Psoas muscle (tissue), 7 donors: ENCODE measurements at regions not wholly inside any gene's neighbourhood (a gene's known extent, or its start where the extent isn't known, plus 50 kb on each side); places are given as distances from the start of the nearest gene placed in this dataset.

Experiments
- ATAC-seq, 4 donors: fragments of 200-7000 bp; cut with Tn5 transposase; one replicate each; pipeline ENCODE4 v1.9.1; 2020; ENCODE audit warnings: moderate library complexity in 3 of 4, mild to moderate bottlenecking in 2 of 4
- DNase-seq, 2 donors: peaks; one replicate each; pipeline ENCODE4 v3.0.0-alpha.2; 2020
- H3K27ac ChIP-seq: fragments of 200-600 bp; one replicate; pipeline ENCODE4 v1.8.0; 2022
- H3K27me3 ChIP-seq, 3 donors: fragments of 200-600 bp in 1 of 3; one replicate each; pipeline versions ENCODE4 v1.6.1 to v1.8.0; 2013 to 2022; ENCODE audit warnings: low read length in 2 of 3, mild to moderate bottlenecking in 2 of 3, moderate library complexity in 1 of 3; ENCODE audit not compliant: insufficient read depth in 3 of 3
- H3K36me3 ChIP-seq, 2 donors: fragments of 200-600 bp in 1 of 2; one replicate each; pipeline versions ENCODE4 v1.6.1 to v1.8.0; 2013 to 2022; ENCODE audit warnings: low read depth in 1 of 2, mild to moderate bottlenecking in 1 of 2, moderate library complexity in 1 of 2; ENCODE audit not compliant: insufficient read depth in 1 of 2
- H3K4me1 ChIP-seq: fragments of 200-600 bp; one replicate; pipeline ENCODE4 v1.8.0; 2022
- H3K4me3 ChIP-seq: fragments of 200-600 bp; one replicate; pipeline ENCODE4 v1.8.0; 2022; ENCODE audit warnings: mild to moderate bottlenecking
- H3K9me3 ChIP-seq: fragments of 200-600 bp; one replicate; pipeline ENCODE4 v1.8.0; 2022
- CTCF ChIP-seq: fragments of 200-600 bp; IDR thresholded peaks from one replicate; pipeline ENCODE4 v1.8.0; 2022; ENCODE audit warnings: antibody characterized with exemption
- WGBS, 3 donors: extraction: QIAGEN DNeasy Blood & Tissue Kit; methylation state at CpG; one replicate each; pipeline versions ENCODE4 v1.1.6 to v1.1.7; 2013; 5-methylcytosine and 5-hydroxymethylcytosine counted together
- intact Hi-C, 2 donors: fragments of 100-400 bp; cut with DNase I; formaldehyde crosslinking; loops; one replicate each; pipeline versions ENCODE4 v1.11.0 to v1.14.2; 2022
- donor health status: healthy with polysubstance abuse.
- donor health status: DM: no; HTN: no; CAD: no; lungs with moderate emphysema.
- donor health status: Bipolar disorder and iron deficiency.
- donor health status: healthy.
- donor health status: DM: yes; HTN: yes; CAD: no.
- donor health status: DM: no; HTN: no; CAD: no.
- donor health status: DM: yes; HTN: yes; CAD: no.

GRCh38 chr3:59436164-59436958, 386.5 kb upstream of the CFAP20DC start:
- no peak for DNase-seq
- Histone ChIP-seq H3K4me1 (no peaks in the 10 kb centered on the region), H3K9me3 (no peaks in the 10 kb centered on the region), H3K36me3 (no peaks in the 10 kb centered on the region), H3K27ac (no peak overlapping the region), H3K4me3 (no peak overlapping the region), H3K27me3 (no peaks in the 10 kb centered on the region)
- no peak for ATAC-seq
- no peak for TF ChIP-seq CTCF
- intact Hi-C loops: no loop called here
- WGBS, 3 donors: 57 to 65% (median 60%) methylated on average over 2 of the region's 2 CpGs

- no peaks in the 10 kb centered on the region for H3K4me1 ChIP-seq
- ATAC-seq: no peak
These were observed 383.7 kb upstream of the CFAP20DC start for GRCh38 chr3:59433546-59433945.

GRCh38 chr3:59432665-59433064, 382.8 kb upstream of the CFAP20DC start:
- no peak for DNase-seq
- no peaks in the 10 kb centered on the region for H3K27me3 ChIP-seq
- H3K36me3 ChIP-seq: no peaks in the 10 kb centered on the region
- TF ChIP-seq CTCF: no peak
- H3K4me1 ChIP-seq: no peaks in the 10 kb centered on the region
- no peak overlapping the region for H3K4me3 ChIP-seq
- no peak for ATAC-seq
- intact Hi-C loops: no loop called here
- no peak overlapping the region for H3K27ac ChIP-seq
- 75 to 87% (median 81%) methylated on average over 6 of the region's 6 CpGs for WGBS, 3 donors
- H3K9me3 ChIP-seq: no peaks in the 10 kb centered on the region

More at GRCh38 chr3:59433546-59433945, 383.7 kb upstream of the CFAP20DC start:
- 76 to 84% (median 78%) methylated on average over 4 of the region's 4 CpGs for WGBS, 3 donors
- Histone ChIP-seq H3K27ac (no peak overlapping the region), H3K27me3 (no peaks in the 10 kb centered on the region), H3K9me3 (no peaks in the 10 kb centered on the region), H3K4me3 (no peak overlapping the region), H3K36me3 (no peaks in the 10 kb centered on the region)
- intact Hi-C loops: no loop called here
- no peak for TF ChIP-seq CTCF
- DNase-seq: no peak

- Histone ChIP-seq H3K4me1 (no peaks in the 10 kb centered on the region), H3K4me3 (no peak overlapping the region), H3K27me3 (no peaks in the 10 kb centered on the region), H3K27ac (no peak overlapping the region), H3K36me3 (no peaks in the 10 kb centered on the region), H3K9me3 (no peaks in the 10 kb centered on the region)
- ATAC-seq: no peak
- 53 to 66% (median 57%) methylated on average over 7 of the region's 7 CpGs for whole genome bisulfite sequencing, 3 donors
- no peak for TF ChIP-seq CTCF
- DNase-seq: no peak
- intact Hi-C loops: no loop called here
These were observed 380.5 kb upstream of the CFAP20DC start for GRCh38 chr3:59430341-59430740.

GRCh38 chr3:59429198-59429597, 379.4 kb upstream of the CFAP20DC start:
- ATAC-seq (no peak), DNase-seq (no peak)
- intact Hi-C loops: no loop called here
- H3K36me3 ChIP-seq: no peaks in the 10 kb centered on the region
- no peak overlapping the region for H3K27ac ChIP-seq
- no peak for TF ChIP-seq CTCF
- no peak overlapping the region for H3K4me3 ChIP-seq
- WGBS, 3 donors: 34 to 52% (median 46%) methylated on average over 2 of the region's 2 CpGs
- H3K9me3 ChIP-seq: no peaks in the 10 kb centered on the region
- H3K4me1 ChIP-seq: no peaks in the 10 kb centered on the region
- no peaks in the 10 kb centered on the region for H3K27me3 ChIP-seq
